PC-3 (cell line): ENCODE measurements at regions not wholly inside any gene's neighbourhood (a gene's known extent, or its start where the extent isn't known, plus 50 kb on each side); places are given as distances from the start of the nearest gene placed in this dataset.

ENCODE experiments used
- ATAC-seq: fragments of 200-7000 bp; cut with Tn5 transposase; 2 replicates; pipeline ENCODE4 v1.9.1; 2020; ENCODE audit warnings: mild to moderate bottlenecking, moderate library complexity
- BruUV-seq: library from RNA; stranded (reverse); fragments of 400-500 nt; replicated peaks from 2 replicates; lab custom pipeline; 2021; lab: Mats Ljungman, UMichigan
- CTCF ChIA-PET: fragments of 300-600 bp; sonication (Branson Sonifier 250); formaldehyde crosslinking; loops from one replicate; lab custom pipeline; 2022; ENCODE audit warnings: antibody characterized with exemption; lab: Charles Lee
- POLR2A ChIA-PET: fragments of 300-600 bp; sonication (Branson Sonifier 250); formaldehyde crosslinking; loops from one replicate; lab custom pipeline; 2022; ENCODE audit warnings: antibody characterized with exemption; ENCODE audit not compliant: unreplicated experiment; lab: Charles Lee
- DNase-seq: peaks from one replicate; pipeline ENCODE4 v3.0.0-alpha.2; 2015
- H2AFZ ChIP-seq: fragments of 300-600 bp; sonication (generic); 2 replicates; pipeline ENCODE4 v1.6.0; 2016; ENCODE audit warnings: antibody characterized with exemption, low read length
- H3F3A ChIP-seq: fragments of 300-600 bp; sonication (generic); one replicate; pipeline ENCODE4 v1.6.0; 2017; ENCODE audit warnings: antibody characterized with exemption, low read length, control low read depth, mild to moderate bottlenecking; ENCODE audit not compliant: unreplicated experiment
- H3K27ac ChIP-seq: fragments of 300-600 bp; sonication (generic); 2 replicates; pipeline ENCODE4 v1.5.1; 2016; ENCODE audit warnings: mild to moderate bottlenecking, low read length
- H3K27me3 ChIP-seq: fragments of 300-600 bp; sonication (generic); 2 replicates; pipeline ENCODE4 v1.6.1; 2016; ENCODE audit warnings: low read length, mixed read lengths
- H3K36me3 ChIP-seq: fragments of 300-600 bp; sonication (generic); 2 replicates; pipeline ENCODE4 v1.6.1; 2016; ENCODE audit warnings: low read depth, mixed run types, low read length, mixed read lengths
- H3K4me1 ChIP-seq: fragments of 300-600 bp; sonication (generic); 2 replicates; pipeline ENCODE4 v1.5.1; 2016; ENCODE audit warnings: low read length; ENCODE audit not compliant: insufficient read depth
- H3K4me2 ChIP-seq: fragments of 300-600 bp; sonication (generic); 2 replicates; pipeline ENCODE4 v1.6.0; 2016; ENCODE audit warnings: low read length
- H3K4me3 ChIP-seq: fragments of 300-600 bp; sonication (generic); 2 replicates; pipeline ENCODE4 v1.5.1; 2016; ENCODE audit warnings: mild to moderate bottlenecking, low read length, mixed read lengths
- H3K79me2 ChIP-seq: fragments of 300-600 bp; sonication (generic); 2 replicates; pipeline ENCODE4 v1.6.1; 2017; ENCODE audit warnings: low read length, mixed read lengths
- H3K9ac ChIP-seq: fragments of 300-600 bp; sonication (generic); 2 replicates; pipeline ENCODE4 v1.6.0; 2016; ENCODE audit warnings: mild to moderate bottlenecking, low read length
- H3K9me2 ChIP-seq: fragments of 300-600 bp; sonication (generic); replicated peaks from 2 replicates; pipeline ENCODE4 v1.6.1; 2016; ENCODE audit warnings: mixed run types, low read length, mixed read lengths
- H3K9me3 ChIP-seq: fragments of 300-600 bp; sonication (generic); 2 replicates; pipeline ENCODE4 v1.6.1; 2016; ENCODE audit warnings: low read length, mixed read lengths
- H4K20me1 ChIP-seq: fragments of 300-600 bp; sonication (generic); 2 replicates; pipeline ENCODE4 v1.6.1; 2016; ENCODE audit warnings: low read length, mixed read lengths
- CTCF ChIP-seq: fragments of 300-600 bp; sonication (generic); conservative IDR thresholded peaks from 2 replicates; pipeline ENCODE4 v1.5.1; 2017; ENCODE audit warnings: antibody characterized with exemption, low read depth, mild to moderate bottlenecking, low read length
- EZH2 ChIP-seq: fragments of 300-600 bp; sonication (generic); IDR thresholded peaks from one replicate; pipeline ENCODE4 v1.6.1; 2017; ENCODE audit warnings: antibody characterized with exemption, mild to moderate bottlenecking, low read length; ENCODE audit not compliant: unreplicated experiment
- EZH2phosphoT487 ChIP-seq: fragments of 300-600 bp; sonication (generic); IDR thresholded peaks from 2 replicates; pipeline ENCODE4 v1.6.1; 2018; ENCODE audit warnings: mild to moderate bottlenecking, antibody characterized with exemption, low read length, borderline replicate concordance
- intact Hi-C: fragments of 100-400 bp; cut with micrococcal nuclease; formaldehyde crosslinking; loops from 2 replicates; pipeline ENCODE4 v1.9.0; 2023

- Histone ChIP-seq H3K9ac (no peak overlapping the region), H3F3A (no peaks in the 10 kb centered on the region), H3K4me3 (no peak overlapping the region), H3K27ac (no peak overlapping the region), H4K20me1 (no peaks in the 10 kb centered on the region), H3K79me2 (no peaks in the 10 kb centered on the region), H3K9me3 (no peaks in the 10 kb centered on the region), H3K27me3 (no peaks in the 10 kb centered on the region), H2AFZ (no peak overlapping the region), H3K9me2 (no peaks in the 10 kb centered on the region), H3K4me1 (no peaks in the 10 kb centered on the region), H3K36me3 (no peaks in the 10 kb centered on the region), H3K4me2 (no peak overlapping the region)
- TF ChIP-seq CTCF, result no peak
- no peak for TF ChIP-seq EZH2
- TF ChIP-seq EZH2phosphoT487, result no peak
- intact Hi-C loops, result no loop called here
- DNase-seq (no peak), ATAC-seq (no peak)
- CTCF ChIA-PET, result no interaction called here
- POLR2A ChIA-PET, result no interaction called here
- BruUV-seq, result no TSS peak
Measured at GRCh38 chr9:79452265-79452664, 119.5 kb upstream of the TLE4 start.

DNA sequence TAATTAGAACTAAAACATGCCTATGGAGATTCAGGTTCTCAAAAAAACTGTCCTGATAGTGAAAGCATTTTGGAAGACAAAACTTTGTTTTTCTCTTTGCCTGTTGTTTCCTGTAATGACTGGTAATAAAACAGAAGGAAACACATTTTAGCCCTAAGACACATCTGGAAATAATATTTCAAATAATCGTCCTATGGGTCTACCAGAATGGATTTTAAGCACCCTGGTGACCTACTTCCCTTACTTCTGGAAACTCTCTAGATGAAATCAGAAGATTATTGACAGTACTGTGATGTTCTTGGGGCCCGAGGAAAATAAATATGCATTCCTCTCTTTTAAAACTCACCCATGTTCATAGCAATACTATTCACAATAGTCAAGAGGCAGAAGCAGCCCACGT lies 110.1 kb upstream of the TLE4 start:
- H3K4me3 ChIP-seq, result no peak overlapping the region
- intact Hi-C loops, result no loop called here
- H3K27me3 ChIP-seq, result no peaks in the 10 kb centered on the region
- H3K4me2 ChIP-seq, result no peak overlapping the region
- H3K79me2 ChIP-seq, result no peaks in the 10 kb centered on the region
- TF ChIP-seq EZH2 (no peak), CTCF (no peak), EZH2phosphoT487 (no peak)
- BruUV-seq, result no TSS peak
- POLR2A ChIA-PET, result no interaction called here
- CTCF ChIA-PET, result no interaction called here
- no peaks in the 10 kb centered on the region for H3F3A ChIP-seq
- H3K9me3 ChIP-seq, result no peaks in the 10 kb centered on the region
- no peak overlapping the region for H3K27ac ChIP-seq
- H4K20me1 ChIP-seq, result no peaks in the 10 kb centered on the region
- ATAC-seq, result no peak
- no peak overlapping the region for H2AFZ ChIP-seq
- H3K4me1 ChIP-seq, result no peaks in the 10 kb centered on the region
- H3K9me2 ChIP-seq, result no peaks in the 10 kb centered on the region
- no peak for DNase-seq
- H3K36me3 ChIP-seq, result no peaks in the 10 kb centered on the region
- H3K9ac ChIP-seq, result no peak overlapping the region

DNA sequence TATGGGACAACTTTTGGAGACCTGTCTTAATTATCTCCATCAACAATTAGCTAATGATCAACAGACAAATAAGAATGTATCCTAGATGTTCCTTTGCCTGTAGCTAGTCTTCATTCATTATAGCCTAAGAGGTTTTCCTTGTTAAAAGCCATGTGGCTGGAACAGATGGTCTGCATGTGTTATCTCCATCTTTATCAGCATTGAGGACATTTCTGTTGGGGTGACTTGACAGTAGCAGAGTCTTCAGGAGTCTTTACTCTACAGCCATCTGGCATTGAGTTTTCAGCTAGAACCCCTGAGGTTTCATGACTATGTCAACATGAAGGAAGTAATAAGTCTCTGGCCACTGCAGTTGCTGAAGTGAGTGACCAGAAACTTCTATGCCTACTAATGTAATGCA lies 106.6 kb upstream of the TLE4 start:
- H3F3A ChIP-seq, result no peaks in the 10 kb centered on the region
- H3K79me2 ChIP-seq, result no peaks in the 10 kb centered on the region
- CTCF ChIA-PET, result no interaction called here
- H3K9me2 ChIP-seq, result no peaks in the 10 kb centered on the region
- H4K20me1 ChIP-seq, result no peaks in the 10 kb centered on the region
- H3K4me3 ChIP-seq, result no peak overlapping the region
- TF ChIP-seq EZH2 (no peak), EZH2phosphoT487 (no peak), CTCF (no peak)
- no peaks in the 10 kb centered on the region for H3K36me3 ChIP-seq
- no peak overlapping the region for H3K9ac ChIP-seq
- intact Hi-C loops, result no loop called here
- no peak overlapping the region for H2AFZ ChIP-seq
- no peaks in the 10 kb centered on the region for H3K9me3 ChIP-seq
- DNase-seq, result no peak
- no peak overlapping the region for H3K27ac ChIP-seq
- ATAC-seq, result no peak
- H3K27me3 ChIP-seq, result no peaks in the 10 kb centered on the region
- H3K4me2 ChIP-seq, result no peak overlapping the region
- no peaks in the 10 kb centered on the region for H3K4me1 ChIP-seq
- no TSS peak for BruUV-seq
- POLR2A ChIA-PET, result no interaction called here
